Hematopoietic multipotent progenitor cell (in vitro differentiated cells): ENCODE measurements at regions not wholly inside any gene's neighbourhood (a gene's known extent, or its start where the extent isn't known, plus 50 kb on each side); places are given as distances from the start of the nearest gene placed in this dataset.

ENCODE experiments used
- DNase-seq, 3 donors: peaks; one replicate each; pipeline ENCODE4 v3.0.0-alpha.2; 2011 to 2015; ENCODE audit warnings: low read depth in 2 of 3, low spot score in 2 of 3

GRCh38 chr1:115233598-115233997 lies 104.5 kb downstream of the NGF start:
- no peak for DNase-seq

- no peak for DNase-seq
Observed at GRCh38 chr1:115230281-115230680, 107.8 kb downstream of the NGF start.

GRCh38 chr1:115229016-115229415 lies 109.0 kb downstream of the NGF start:
- DNase-seq: no peak

- no peak for DNase-seq
Observed at GRCh38 chr1:115228191-115228590, 109.9 kb downstream of the NGF start.

GRCh38 chr1:115227346-115228082 lies 110.5 kb downstream of the NGF start:
- DNase-seq: no peak

DNA sequence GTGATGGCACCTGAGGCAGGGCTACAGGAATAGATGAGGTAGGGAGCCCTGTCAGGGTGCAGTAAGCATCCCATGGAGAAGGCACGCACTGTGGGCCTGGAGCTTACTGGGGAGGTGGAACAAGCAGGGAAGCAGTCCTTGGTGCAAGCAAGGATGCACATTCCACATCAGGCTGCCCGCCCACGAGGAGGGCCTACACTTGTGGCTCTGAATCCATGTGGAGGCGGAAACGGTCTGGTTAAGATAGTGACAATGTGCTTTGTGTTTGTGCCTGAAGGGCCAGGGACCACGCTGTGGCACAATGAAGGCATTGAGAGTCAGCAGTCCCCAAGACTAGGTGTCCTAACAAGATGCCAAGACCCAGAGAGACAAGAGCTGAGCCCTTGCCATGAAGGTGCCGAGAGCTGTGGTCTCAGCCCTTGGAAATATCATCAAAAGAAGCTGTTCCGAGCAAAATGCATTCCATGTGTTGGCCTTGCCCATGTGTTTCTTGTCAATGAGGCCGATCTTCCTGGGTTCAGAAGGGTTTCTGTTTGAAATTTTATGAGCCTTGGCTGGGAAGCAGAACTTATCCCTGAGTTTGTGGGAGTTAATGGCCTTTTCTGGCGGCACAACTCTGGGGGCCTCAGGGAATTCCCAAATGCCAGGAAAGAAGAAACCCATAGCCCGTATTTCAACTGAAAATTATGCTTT lies 111.9 kb downstream of the NGF start:
- no peak for DNase-seq

- no peak for DNase-seq
Observed at GRCh38 chr1:115224636-115225035, 113.4 kb downstream of the NGF start.

DNA sequence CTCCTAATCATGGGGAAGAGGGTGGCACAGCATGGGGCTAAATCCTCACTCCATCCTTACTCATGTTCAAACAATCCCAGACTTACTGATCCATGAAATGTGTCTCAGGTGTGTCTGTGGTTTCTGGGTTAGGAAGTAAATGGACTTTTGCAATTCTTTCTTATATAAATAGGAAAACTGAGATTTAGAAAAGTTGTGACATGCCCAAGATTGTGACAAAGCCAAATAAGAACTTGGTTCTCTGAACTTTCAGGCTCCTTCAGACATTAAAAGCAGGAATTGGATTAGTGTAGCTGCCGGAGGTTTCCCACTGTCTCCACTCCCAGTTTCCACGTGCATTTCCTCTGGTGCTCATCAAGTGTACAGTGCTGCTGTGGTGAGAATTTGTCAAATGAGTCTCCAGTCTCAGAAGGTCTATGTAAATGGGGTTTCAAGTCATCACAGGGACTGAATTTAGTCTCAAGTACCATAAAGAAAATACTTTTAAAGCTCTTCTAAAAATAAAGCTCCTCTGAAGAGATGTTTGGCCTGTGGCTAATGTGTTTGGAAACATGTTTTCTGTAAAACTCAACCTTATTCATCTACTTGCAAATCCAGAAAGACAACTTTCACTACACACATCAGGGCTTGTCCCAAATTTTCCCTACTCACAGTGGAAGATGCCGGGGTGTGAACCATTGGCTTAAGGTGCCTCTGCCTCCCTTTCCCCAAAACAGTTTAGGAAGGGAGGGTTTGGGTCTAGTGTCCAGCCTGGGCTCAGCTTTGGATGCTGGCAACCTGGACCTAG lies 115.2 kb downstream of the NGF start:
- DNase-seq: no peak

DNA sequence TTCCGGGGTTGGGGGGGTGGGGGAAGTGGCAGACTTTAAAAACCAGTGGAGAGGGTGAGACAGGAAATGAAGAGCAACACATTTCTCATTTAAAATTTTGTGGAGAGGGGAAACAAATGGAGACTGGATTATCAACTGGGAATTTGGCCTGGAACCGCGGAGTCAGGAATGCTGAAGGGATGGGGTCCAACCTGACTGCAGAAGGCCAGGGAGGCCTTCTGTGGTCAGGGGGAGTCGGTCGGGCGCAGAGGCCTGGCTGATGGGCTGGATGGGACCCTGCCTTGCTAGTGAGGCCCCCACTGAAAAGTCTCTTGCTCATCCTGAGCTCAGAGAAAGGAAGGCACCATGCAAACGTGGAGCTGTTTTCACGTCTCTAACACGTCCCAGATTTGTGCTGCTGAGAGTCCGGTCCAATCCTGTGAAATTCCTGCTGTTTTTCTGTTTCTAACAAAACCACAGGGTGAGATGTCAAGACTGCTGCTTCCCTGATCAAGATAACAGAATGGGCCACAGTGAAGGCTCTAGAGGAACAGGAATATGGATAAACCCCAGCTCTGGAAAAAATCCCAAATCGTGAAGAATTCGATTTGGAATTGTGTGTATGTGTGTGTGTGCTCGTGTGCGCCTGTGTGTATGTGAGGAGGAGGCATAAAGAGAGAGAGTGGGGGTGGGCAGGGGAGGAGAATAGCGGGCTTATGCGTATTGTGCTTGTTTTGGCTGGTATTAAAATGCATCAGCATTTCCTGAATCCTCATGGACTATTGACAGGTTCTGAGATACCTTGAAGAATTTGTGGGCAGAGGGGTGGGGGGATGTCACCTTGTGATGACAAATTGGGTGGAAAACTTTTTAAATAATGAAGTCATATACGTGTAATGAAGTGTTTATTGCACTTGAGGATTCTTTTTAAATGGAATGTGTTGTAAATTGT lies 117.4 kb downstream of the NGF start:
- no peak for DNase-seq

DNA sequence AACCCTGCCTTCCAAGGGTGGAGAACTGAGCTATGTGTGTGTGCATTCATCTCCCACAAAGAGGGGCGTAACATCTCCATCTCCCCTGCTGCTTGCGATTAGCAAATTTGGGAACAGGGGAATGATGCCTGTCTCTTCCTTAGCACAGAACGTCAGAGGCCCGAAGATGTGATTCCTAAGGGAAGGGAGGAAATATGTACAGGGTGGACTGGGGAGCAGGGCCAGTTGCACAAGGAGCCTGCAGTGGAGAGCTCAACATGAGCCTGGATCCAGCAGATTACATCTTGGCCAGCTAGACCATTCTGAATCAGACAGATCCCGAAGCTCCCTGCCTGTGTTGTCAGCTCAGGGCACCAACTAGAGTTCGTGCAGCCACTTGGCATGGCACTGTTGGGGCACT lies 118.1 kb downstream of the NGF start:
- DNase-seq: no peak

DNA sequence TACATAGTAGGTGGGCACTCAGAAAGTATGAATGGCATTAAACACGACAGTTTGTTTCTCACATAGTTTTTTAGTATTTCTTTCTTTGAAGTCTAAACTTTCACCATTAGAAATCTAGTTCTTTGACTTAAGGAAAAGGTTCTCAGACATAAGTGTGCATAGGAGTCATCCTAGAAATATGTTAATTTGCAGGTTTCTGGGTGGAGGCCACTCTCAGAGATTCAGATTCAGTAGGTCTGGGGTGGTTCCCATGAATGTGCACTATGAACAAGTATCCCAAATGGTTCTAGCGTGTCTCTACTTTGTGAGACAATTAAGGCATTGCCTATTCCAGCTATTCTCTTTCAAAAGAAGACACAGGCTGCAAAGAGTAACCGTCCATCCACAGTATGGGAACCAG lies 119.3 kb downstream of the NGF start:
- DNase-seq: no peak

DNA sequence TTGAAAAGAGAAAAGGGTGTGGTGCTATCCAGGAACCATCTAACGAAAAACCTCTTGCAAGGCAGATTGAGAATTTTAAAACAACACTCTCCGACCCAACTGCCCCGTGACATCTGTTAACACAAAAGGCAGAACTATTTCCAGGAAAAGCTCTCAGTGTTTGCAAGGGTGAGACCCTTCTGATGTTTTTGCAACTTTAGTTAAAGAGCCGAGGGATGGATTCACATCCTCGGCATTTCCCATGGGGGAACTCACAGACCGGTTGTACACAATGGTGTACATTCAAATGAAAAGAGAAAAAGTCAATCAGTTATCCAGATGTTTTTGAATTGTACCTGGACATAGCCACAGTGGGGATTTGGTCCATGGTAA lies 120.0 kb downstream of the NGF start:
- DNase-seq: no peak

DNA sequence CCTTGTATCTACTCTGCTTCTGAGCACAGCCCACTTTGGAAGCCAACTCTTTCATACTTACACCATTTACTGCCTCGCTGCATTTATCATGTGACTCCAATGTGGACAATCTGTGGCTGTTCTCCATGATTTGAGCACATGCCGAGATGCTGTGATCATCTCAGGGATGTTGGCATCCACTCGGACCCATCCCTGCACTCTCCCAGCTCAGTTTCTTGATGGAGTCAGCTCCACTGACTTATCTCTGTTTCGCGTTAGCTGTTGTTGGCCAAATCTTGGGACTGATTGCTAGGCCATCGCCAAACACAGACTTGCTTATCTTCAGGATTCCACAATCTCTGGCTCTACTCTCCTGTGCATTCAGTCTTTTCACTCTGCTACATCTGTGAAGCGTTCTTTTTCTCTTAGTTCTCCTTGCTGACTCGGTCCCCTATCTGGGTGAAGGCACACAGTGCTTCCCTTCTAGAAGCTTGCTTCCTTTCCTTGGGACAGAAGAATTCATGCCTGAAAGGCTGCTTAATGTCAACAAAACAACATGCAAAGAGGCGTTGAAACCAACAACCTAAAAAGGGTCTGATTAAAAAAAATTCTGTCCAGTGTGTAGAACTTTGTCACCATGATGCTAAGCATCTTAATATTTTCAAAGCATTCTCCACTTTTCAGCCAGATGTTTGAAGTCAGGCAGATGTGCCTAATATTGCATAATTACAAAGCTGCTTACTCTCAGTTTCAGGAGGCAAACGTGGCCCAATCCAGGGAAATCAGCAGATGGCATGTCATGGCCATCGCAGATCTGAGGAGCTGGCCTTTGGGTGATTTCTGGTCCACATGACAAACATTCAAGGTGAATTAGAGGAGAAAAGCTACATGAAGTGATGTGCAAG lies 120.7 kb downstream of the NGF start:
- DNase-seq: no peak

DNA sequence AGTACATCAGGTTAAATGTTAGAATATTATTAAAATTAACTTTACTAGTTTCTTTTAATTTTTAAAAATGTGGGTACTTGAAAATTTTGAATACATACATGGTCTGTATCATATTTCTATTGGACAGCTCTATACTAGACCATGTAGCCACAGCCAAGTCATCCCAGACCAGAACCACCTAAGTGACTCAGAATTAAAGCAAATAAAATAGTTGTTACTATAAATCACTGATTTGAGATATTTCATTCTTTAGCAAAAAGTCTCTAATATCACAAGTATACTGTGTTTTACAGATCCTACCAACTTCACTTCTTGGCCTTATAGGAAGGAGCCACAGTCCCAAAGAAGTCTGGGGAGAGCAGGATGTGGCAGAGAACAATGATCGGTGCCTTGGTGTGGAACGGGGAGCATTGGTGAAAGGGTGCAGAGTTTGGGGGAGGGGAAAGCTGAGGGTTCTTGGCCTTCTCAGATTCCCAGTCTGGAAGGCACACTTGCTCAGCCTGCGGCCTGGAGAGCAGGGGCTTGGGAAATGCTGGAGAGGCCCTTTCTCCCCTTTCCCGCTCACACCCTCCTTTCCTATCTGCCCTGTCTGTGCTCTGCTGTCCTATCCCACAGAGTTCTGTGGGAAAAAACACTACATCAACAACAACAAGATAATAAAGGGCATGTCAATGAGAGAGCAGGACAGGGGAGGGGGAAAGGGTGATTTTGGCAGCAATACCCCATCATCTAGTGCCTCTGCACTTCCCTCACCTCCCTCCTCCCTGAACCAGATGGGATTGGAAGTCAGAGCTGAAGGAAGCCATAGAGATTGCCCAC lies 122.1 kb downstream of the NGF start:
- DNase-seq: no peak

DNA sequence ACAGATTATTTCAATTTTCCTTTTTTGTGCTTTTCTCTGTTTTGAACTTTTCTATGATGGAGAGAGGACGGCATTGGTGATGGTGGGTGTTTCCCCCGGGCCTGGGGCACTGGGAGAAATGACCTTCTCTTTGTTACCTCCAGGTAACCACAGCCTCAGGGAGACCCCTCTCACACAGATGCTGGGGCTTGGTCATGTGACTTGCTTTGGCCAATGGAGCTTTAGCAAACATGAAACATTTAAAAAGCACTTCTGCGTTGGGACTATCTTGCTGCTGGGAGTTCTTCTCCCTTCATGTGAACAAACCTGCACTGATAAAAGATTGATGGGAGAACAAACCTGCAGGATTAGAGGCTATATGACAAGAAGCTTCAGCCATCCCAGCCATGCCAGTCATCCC lies 122.9 kb downstream of the NGF start:
- no peak for DNase-seq

- no peak for DNase-seq
Observed at GRCh38 chr1:115214098-115214497, 124.0 kb downstream of the NGF start.

DNA sequence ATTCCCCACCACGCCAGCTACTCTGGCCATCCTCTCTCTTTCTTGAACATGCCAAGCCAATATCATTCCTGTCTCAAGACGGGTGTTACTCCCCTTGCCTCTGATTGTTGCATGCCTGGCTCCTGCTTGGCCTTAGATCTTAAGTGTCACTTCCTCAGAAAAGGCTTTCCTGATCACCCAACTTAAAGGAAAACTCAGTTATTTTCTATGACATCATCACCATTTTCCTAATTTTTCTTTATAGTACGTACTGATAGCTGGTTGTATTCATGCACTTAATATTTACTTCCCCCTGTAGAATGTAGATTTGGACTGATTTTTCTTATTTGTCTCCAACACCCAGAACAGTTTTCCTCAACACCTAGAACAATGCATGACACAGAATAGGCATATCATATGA lies 123.8 kb upstream of the TSPAN2 start:
- DNase-seq: no peak

DNA sequence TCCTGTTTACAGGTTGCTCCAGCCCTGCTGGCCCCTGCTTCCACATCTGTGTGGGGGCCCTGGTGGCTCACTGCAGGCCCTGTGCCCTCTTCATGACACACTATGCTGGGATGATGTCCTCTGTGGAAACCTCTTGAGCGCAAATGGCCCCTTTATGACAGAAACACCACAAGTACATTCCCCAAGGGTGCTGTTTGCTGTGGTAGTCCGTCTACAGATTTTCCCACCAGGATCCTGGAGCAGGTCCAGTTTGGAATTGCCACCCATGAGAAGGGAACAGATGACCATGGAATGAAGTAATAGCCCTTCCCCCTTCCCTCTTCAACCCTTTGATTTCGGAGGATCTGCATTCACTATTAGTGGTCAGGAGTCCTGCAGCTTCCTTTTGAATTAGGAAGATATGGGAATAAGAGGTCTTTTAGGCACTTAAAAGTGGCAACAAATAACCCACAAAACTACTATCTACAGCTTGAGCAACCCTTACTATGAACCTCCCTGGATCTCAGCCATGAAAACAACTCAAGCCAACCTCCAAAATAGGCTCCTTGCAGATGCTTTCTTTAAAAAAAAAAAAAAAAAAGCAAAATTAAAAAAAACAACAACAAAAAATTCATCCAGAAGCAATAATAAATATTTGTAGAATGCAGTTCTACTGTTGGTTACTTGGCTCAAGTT lies 121.9 kb upstream of the TSPAN2 start:
- DNase-seq: no peak
